Activated B cell treated with CpG ODN at 0.5 μM for 24 hours (primary cell): ENCODE measurements at regions not wholly inside any gene's neighbourhood (a gene's known extent, or its start where the extent isn't known, plus 50 kb on each side); places are given as distances from the start of the nearest gene placed in this dataset.

Experiments
- ATAC-seq: fragments of 200-7000 bp; cut with Tn5 transposase; one replicate; pipeline ENCODE4 v1.10.0; 2021; ENCODE audit warnings: low read depth, mild to moderate bottlenecking, moderate library complexity
- CTCF ChIA-PET: fragments of 350-600 bp; sonication (Branson Sonifier 250); formaldehyde crosslinking; loops from one replicate; lab custom pipeline; 2021; ENCODE audit warnings: antibody characterized with exemption; lab: Charles Lee
- POLR2A ChIA-PET: fragments of 350-600 bp; sonication (Branson Sonifier 250); formaldehyde crosslinking; loops from one replicate; lab custom pipeline; 2021; ENCODE audit warnings: antibody characterized with exemption; lab: Charles Lee
- DNase-seq: peaks from one replicate; pipeline ENCODE4 v3.0.0; 2022
- H3K27ac Mint-ChIP-seq: one replicate; pipeline ENCODE4 v1.8.0; 2020; ENCODE audit warnings: mixed read lengths
- H3K27me3 Mint-ChIP-seq: one replicate; pipeline ENCODE4 v1.8.0; 2021; ENCODE audit warnings: mixed read lengths
- H3K36me3 Mint-ChIP-seq: one replicate; pipeline ENCODE4 v1.8.0; 2021; ENCODE audit warnings: low read depth, mixed read lengths
- H3K4me1 Mint-ChIP-seq: one replicate; pipeline ENCODE4 v1.8.0; 2021; ENCODE audit warnings: mixed read lengths
- H3K4me3 Mint-ChIP-seq: one replicate; pipeline ENCODE4 v1.8.0; 2020; ENCODE audit warnings: mild to moderate bottlenecking, mixed read lengths
- H3K9me3 Mint-ChIP-seq: one replicate; pipeline ENCODE4 v1.8.0; 2020; ENCODE audit warnings: mixed read lengths
- intact Hi-C: fragments of 100-400 bp; cut with micrococcal nuclease; formaldehyde crosslinking; loops from one replicate; pipeline ENCODE4 v1.15.1; 2024
- TF ChIP-seq, protein P1 (sequence below): fragments of 200-600 bp; IDR thresholded peaks from one replicate; pipeline ENCODE4 v1.8.0; 2022; ENCODE audit warnings: antibody characterized with exemption, mild to moderate bottlenecking

DNA sequence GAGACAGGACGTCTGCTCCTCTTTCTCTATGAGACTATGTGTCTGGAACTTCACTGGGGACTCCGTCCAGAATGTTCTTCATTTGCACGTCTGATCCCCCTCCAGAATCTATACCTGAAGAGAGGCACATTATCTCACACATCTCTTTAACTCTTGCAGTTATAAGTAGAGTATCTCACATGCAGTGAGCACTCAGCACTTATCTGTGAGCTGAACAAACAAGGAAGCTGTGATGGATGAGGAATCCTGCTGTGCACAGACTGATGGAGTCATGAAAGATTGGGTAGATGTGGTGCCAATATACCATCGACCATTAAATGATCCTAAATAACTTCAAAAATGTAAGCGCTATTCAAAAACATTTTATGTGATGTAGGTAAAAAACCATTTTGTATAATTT lies 888.3 kb upstream of the CELF4 start:
- ATAC-seq (no peak), DNase-seq (no peak)
- ChIA-PET POLR2A (no interaction called here), CTCF (no interaction called here)
- H3K27ac Mint-ChIP-seq = no peak overlapping the region
- H3K36me3 Mint-ChIP-seq = no peaks in the 10 kb centered on the region
- TF ChIP-seq, protein P1, sequence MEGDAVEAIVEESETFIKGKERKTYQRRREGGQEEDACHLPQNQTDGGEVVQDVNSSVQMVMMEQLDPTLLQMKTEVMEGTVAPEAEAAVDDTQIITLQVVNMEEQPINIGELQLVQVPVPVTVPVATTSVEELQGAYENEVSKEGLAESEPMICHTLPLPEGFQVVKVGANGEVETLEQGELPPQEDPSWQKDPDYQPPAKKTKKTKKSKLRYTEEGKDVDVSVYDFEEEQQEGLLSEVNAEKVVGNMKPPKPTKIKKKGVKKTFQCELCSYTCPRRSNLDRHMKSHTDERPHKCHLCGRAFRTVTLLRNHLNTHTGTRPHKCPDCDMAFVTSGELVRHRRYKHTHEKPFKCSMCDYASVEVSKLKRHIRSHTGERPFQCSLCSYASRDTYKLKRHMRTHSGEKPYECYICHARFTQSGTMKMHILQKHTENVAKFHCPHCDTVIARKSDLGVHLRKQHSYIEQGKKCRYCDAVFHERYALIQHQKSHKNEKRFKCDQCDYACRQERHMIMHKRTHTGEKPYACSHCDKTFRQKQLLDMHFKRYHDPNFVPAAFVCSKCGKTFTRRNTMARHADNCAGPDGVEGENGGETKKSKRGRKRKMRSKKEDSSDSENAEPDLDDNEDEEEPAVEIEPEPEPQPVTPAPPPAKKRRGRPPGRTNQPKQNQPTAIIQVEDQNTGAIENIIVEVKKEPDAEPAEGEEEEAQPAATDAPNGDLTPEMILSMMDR = no peak
- no peaks in the 10 kb centered on the region for H3K27me3 Mint-ChIP-seq
- H3K9me3 Mint-ChIP-seq = peaks cover 6% of the 10 kb centered on the region
- intact Hi-C loops = no loop called here
- no peak overlapping the region for H3K4me3 Mint-ChIP-seq
- H3K4me1 Mint-ChIP-seq = no peaks in the 10 kb centered on the region

GRCh38 chr18:38450876-38451275 lies 885.3 kb upstream of the CELF4 start:
- POLR2A ChIA-PET = no interaction called here
- intact Hi-C loops = no loop called here
- ATAC-seq = no peak
- Mint-ChIP-seq H3K4me3 (no peak overlapping the region), H3K36me3 (no peaks in the 10 kb centered on the region), H3K9me3 (peaks cover 4% of the 10 kb centered on the region), H3K27ac (no peak overlapping the region), H3K4me1 (no peaks in the 10 kb centered on the region), H3K27me3 (no peaks in the 10 kb centered on the region)
- TF ChIP-seq, protein P1 = no peak
- no peak for DNase-seq
- CTCF ChIA-PET = no interaction called here

DNA sequence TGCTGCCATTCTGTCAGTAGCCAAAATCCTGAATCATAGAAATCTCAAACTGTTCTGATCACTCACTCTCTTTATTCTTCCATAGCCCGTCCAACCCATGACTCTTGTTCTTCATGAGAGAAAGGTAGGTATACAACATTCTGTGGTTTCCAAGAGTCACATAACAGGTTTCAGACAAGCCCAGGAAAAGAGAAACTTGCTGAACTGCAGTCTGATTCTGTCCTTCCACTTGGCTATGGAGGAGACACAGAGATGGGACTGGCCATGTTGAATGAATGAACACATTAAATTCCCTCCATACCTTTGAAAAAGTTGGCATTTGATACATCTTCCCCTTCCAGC lies 880.2 kb upstream of the CELF4 start:
- intact Hi-C loops = no loop called here
- Mint-ChIP-seq H3K4me3 (no peak overlapping the region), H3K9me3 (no peaks in the 10 kb centered on the region), H3K4me1 (no peaks in the 10 kb centered on the region), H3K27ac (no peak overlapping the region), H3K27me3 (no peaks in the 10 kb centered on the region), H3K36me3 (no peaks in the 10 kb centered on the region)
- DNase-seq (no peak), ATAC-seq (no peak)
- CTCF ChIA-PET = no interaction called here
- TF ChIP-seq, protein P1 = no peak
- POLR2A ChIA-PET = no interaction called here

DNA sequence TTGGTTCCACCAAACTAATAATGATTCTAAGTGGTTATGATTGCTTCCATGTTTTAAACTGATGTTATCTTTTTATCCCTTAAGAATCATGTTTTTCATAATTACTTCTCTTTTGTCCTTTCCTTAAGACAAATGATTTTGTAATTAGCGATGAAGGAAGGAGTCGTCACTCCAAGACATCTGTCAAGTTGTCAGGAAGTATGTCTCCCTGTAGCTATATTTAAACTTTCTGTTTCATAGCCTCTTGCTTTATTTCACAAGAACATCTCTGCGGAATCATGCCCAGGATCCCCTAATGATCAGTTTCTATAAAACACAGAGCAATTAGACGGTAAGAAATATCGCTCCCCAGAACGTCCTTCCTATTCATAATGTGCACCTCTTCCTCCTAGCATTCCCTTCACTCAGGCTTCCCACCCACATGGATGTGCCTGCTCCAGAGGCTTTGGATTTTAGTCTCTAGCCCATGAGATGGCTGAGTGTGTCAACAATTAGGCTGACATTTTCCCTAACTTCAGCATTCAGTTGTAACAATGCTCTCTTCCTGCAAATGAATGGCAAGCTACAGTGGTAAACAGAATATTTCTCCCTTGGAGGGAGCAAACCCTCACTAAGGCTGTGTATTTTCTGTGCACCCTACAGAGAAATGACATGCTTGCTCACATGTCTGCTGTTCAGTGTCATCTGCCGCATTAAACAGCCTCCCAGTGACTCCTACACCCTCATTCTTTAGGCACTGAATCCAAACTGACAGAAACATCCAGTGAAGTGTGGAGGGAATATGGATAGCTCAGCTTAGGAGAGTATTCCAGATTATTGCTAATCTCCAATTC lies 879.6 kb upstream of the CELF4 start:
- Mint-ChIP-seq H3K27ac (no peak overlapping the region), H3K36me3 (no peaks in the 10 kb centered on the region), H3K4me1 (no peaks in the 10 kb centered on the region), H3K27me3 (no peaks in the 10 kb centered on the region), H3K9me3 (no peaks in the 10 kb centered on the region), H3K4me3 (no peak overlapping the region)
- DNase-seq (no peak), ATAC-seq (no peak)
- intact Hi-C loops = no loop called here
- TF ChIP-seq, protein P1 = no peak
- POLR2A ChIA-PET = no interaction called here
- CTCF ChIA-PET = no interaction called here

- DNase-seq (no peak), ATAC-seq (no peak)
- no peak overlapping the region for H3K27ac Mint-ChIP-seq
- H3K4me3 Mint-ChIP-seq = no peak overlapping the region
- no peaks in the 10 kb centered on the region for H3K36me3 Mint-ChIP-seq
- intact Hi-C loops = no loop called here
- CTCF ChIA-PET = no interaction called here
- POLR2A ChIA-PET = no interaction called here
- TF ChIP-seq, protein P1 = no peak
- no peaks in the 10 kb centered on the region for H3K4me1 Mint-ChIP-seq
- peaks cover 3% of the 10 kb centered on the region for H3K9me3 Mint-ChIP-seq
- no peaks in the 10 kb centered on the region for H3K27me3 Mint-ChIP-seq
Observed at GRCh38 chr18:38427736-38428135, 862.1 kb upstream of the CELF4 start.
